Tibial nerve (tissue), 4 donors: ENCODE measurements at regions not wholly inside any gene's neighbourhood (a gene's known extent, or its start where the extent isn't known, plus 50 kb on each side); places are given as distances from the start of the nearest gene placed in this dataset.

Experiments
- DNase-seq, 2 donors: peaks; one replicate each; pipeline ENCODE4 v3.0.0-alpha.2; 2019; ENCODE audit warnings: low spot score in 2 of 2
- H3K27ac ChIP-seq, 4 donors: fragments of 200-600 bp; sonication (generic) in 3 of 4; one replicate each; pipeline ENCODE4 v1.5.1; 2017 to 2019; ENCODE audit warnings: mild to moderate bottlenecking in 1 of 4
- H3K27me3 ChIP-seq, 2 donors: fragments of 200-600 bp; sonication (generic) in 1 of 2; one replicate each; pipeline versions ENCODE4 v1.5.1 to v1.6.0; 2017 to 2019
- H3K36me3 ChIP-seq, 3 donors: fragments of 200-600 bp; sonication (generic); one replicate each; pipeline ENCODE4 v1.5.1; 2018 to 2019
- H3K4me1 ChIP-seq, 4 donors: fragments of 200-600 bp; sonication (generic) in 3 of 4; one replicate each; pipeline ENCODE4 v1.5.1; 2017 to 2019
- H3K4me3 ChIP-seq, 4 donors: fragments of 200-600 bp; sonication (generic) in 3 of 4; one replicate each; pipeline ENCODE4 v1.5.1; 2017 to 2019; ENCODE audit warnings: mild to moderate bottlenecking in 1 of 4, moderate library complexity in 1 of 4
- H3K9me3 ChIP-seq, 4 donors: fragments of 200-600 bp; sonication (generic) in 3 of 4; one replicate each; pipeline ENCODE4 v1.5.1; 2017 to 2019
- EP300 ChIP-seq, 2 donors: sonication (generic); formaldehyde crosslinking; IDR thresholded peaks; one replicate each; pipeline ENCODE4 v1.6.1; 2017; ENCODE audit warnings: antibody characterized with exemption in 2 of 2, mild to moderate bottlenecking in 1 of 2
- POLR2A ChIP-seq, 2 donors: fragments of 450-650 bp; IDR thresholded peaks; one replicate each; pipeline ENCODE4 v1.6.1; 2017; ENCODE audit warnings: antibody characterized with exemption in 2 of 2, mild to moderate bottlenecking in 2 of 2, moderate library complexity in 2 of 2
- WGBS, 2 donors: methylation state at CpG; one replicate each; pipeline ENCODE4 v1.1.5; 2018; 5-methylcytosine and 5-hydroxymethylcytosine counted together
- TF ChIP-seq, protein P1 (sequence below), 5 experiments: fragments of 200-600 bp in 3 of 5; fragments of 450-650 bp in 2 of 5; sonication (generic) in 3 of 5; IDR thresholded peaks; one replicate each; pipeline ENCODE4 v1.5.1; 2016 to 2019; ENCODE audit warnings: antibody characterized with exemption in 5 of 5, mild to moderate bottlenecking in 3 of 5, moderate library complexity in 2 of 5

DNA sequence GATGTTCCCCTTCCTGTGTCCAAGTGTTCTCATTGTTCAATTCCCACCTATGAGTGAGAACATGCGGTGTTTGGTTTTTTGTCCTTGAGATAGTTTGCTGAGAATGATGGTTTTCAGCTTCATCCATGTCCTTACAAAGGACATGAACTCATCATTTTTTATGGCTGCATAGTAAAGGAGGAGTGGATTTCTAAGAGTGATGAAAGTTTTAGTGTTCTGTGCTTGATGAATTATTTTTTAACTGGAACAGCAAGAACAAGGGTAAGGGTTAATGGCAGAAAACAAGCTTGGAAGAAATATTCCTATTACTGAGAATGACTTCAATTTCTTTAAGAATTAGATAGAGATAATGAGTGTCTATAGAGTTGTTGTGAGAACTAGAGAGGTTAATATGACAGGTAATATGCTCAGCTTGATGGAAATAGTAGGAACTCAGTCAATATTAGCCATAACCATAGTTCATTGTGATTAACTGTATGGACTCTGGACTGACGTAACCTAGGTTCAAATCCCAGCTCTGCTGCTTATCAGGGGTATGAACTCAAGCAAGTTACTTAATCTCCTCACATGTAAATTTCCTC is 190.0 kb downstream of the RPS12 start:
- 91 to 97% methylated on average over 2 of the region's 2 CpGs for WGBS, 2 donors
- no peak overlapping the region for H3K4me3 ChIP-seq
- TF ChIP-seq, protein P1, sequence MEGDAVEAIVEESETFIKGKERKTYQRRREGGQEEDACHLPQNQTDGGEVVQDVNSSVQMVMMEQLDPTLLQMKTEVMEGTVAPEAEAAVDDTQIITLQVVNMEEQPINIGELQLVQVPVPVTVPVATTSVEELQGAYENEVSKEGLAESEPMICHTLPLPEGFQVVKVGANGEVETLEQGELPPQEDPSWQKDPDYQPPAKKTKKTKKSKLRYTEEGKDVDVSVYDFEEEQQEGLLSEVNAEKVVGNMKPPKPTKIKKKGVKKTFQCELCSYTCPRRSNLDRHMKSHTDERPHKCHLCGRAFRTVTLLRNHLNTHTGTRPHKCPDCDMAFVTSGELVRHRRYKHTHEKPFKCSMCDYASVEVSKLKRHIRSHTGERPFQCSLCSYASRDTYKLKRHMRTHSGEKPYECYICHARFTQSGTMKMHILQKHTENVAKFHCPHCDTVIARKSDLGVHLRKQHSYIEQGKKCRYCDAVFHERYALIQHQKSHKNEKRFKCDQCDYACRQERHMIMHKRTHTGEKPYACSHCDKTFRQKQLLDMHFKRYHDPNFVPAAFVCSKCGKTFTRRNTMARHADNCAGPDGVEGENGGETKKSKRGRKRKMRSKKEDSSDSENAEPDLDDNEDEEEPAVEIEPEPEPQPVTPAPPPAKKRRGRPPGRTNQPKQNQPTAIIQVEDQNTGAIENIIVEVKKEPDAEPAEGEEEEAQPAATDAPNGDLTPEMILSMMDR (IDR thresholded peaks at IDR 0.05) = no peak
- TF ChIP-seq POLR2A (IDR thresholded peaks at IDR 0.05) (no peak), EP300 (IDR thresholded peaks at IDR 0.05) (no peak)

DNA sequence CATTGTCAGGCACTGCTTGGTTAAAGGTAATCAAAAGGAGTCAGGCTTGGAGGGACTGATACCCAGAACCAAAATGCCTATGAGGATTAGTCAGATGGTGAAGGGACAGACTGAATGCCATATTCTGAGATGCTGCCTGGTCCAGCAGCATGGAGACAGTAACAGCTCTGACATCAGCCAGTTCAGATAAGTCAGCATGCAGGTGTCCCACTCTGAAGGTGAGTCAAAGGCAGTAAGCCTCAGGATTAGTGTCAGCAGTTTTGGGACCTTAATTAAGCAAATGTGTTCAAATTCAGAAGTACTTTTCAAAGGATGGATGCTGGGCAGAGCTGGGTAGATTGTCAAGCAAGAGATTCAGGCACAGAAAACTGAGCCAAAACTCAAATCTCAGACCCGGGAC is 198.4 kb downstream of the RPS12 start:
- TF ChIP-seq, protein P1 (IDR thresholded peaks at IDR 0.05) = no peak
- TF ChIP-seq EP300 (IDR thresholded peaks at IDR 0.05) = no peak
- no peak for TF ChIP-seq POLR2A (IDR thresholded peaks at IDR 0.05)
- Histone ChIP-seq H3K27me3 (no peaks in the 10 kb centered on the region), H3K4me1 (no peaks in the 10 kb centered on the region), H3K36me3 (no peaks in the 10 kb centered on the region), H3K4me3 (no peak overlapping the region), H3K27ac (no peak overlapping the region), H3K9me3 (peaks cover 0 to 3% (median 0%) of the 10 kb centered on the region in 4 donors)
- no peak for DNase-seq
- WGBS, 2 donors = 79 to 81% methylated on average over 1 of the region's 1 CpG

More for the DNA sequence above, 190.0 kb downstream of the RPS12 start:
- Histone ChIP-seq H3K27ac (no peak overlapping the region), H3K36me3 (no peaks in the 10 kb centered on the region), H3K27me3 (no peaks in the 10 kb centered on the region), H3K9me3 (peaks cover 0 to 3% (median 0%) of the 10 kb centered on the region in 4 donors), H3K4me1 (no peaks in the 10 kb centered on the region)
- DNase-seq = no peak

DNA sequence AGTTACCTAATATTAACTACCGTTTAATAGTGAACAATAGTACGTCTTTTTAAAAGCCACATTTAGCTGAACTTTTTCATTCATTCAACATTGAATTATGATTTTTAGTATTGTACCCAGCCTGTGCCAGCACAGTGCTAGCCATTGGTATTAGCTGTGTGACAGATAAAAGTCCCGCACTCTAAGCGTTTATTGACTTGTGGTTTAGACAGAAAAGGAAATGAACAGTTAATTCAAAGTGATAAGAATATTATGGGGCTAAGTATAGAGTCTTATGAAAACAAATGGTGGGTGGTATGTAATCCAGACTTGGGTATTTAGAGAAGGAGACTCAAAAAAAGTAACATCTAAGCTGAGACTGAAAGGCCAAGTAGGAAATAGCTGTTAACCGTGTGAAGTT is 202.3 kb downstream of the RPS12 start:
- Histone ChIP-seq H3K36me3 (no peaks in the 10 kb centered on the region), H3K27me3 (no peaks in the 10 kb centered on the region), H3K4me3 (no peak overlapping the region), H3K27ac (no peak overlapping the region), H3K9me3 (peaks cover 0 to 10% (median 0%) of the 10 kb centered on the region in 4 donors), H3K4me1 (no peaks in the 10 kb centered on the region)
- 79 to 84% methylated on average over 5 of the region's 5 CpGs for WGBS, 2 donors
- DNase-seq = no peak
- TF ChIP-seq EP300 (IDR thresholded peaks at IDR 0.05) = no peak
- TF ChIP-seq, protein P1 (IDR thresholded peaks at IDR 0.05) = no peak

DNA sequence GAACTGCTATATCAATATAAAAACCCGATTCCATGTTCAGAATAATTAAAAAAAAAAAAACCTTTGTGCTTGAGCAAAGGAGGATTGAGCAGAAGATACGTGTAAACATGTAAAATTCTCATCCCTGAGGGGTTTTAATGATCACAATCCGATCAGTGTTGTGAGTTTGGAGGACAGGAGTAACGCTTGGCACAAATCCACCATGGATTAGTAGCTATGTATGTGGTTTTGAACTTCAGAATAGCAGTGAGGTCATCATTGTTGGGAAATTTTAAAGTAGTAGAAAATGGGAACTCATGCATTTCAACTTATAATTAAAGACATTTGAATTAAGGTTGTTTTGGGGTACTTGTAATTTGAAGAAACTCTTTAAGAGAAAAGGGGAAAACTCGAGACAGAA is 203.2 kb downstream of the RPS12 start:
- TF ChIP-seq EP300 (IDR thresholded peaks at IDR 0.05) (no peak), POLR2A (IDR thresholded peaks at IDR 0.05) (no peak)
- TF ChIP-seq, protein P1 (IDR thresholded peaks at IDR 0.05) = no peak

GRCh38 chr6:133026705-133027104 is 212.3 kb downstream of the RPS12 start:
- H3K4me3 ChIP-seq = no peak overlapping the region
- H3K27me3 ChIP-seq = no peaks in the 10 kb centered on the region
- WGBS, 2 donors = no CpG with 5 or more reads among the region's 2 CpGs
- H3K36me3 ChIP-seq = no peaks in the 10 kb centered on the region
- DNase-seq = no peak
- H3K4me1 ChIP-seq = no peaks in the 10 kb centered on the region
- TF ChIP-seq, protein P1 (IDR thresholded peaks at IDR 0.05) = no peak
- no peak for TF ChIP-seq POLR2A (IDR thresholded peaks at IDR 0.05)
- TF ChIP-seq EP300 (IDR thresholded peaks at IDR 0.05) = no peak
- H3K27ac ChIP-seq = no peak overlapping the region
- peaks cover 0 to 11% (median 2%) of the 10 kb centered on the region in 4 donors for H3K9me3 ChIP-seq

More for the DNA sequence above, 203.2 kb downstream of the RPS12 start:
- H3K4me1 ChIP-seq = no peaks in the 10 kb centered on the region
- no peak for DNase-seq
- H3K27ac ChIP-seq = no peak overlapping the region
- 66 to 73% methylated on average over 5 of the region's 5 CpGs for WGBS, 2 donors
- H3K9me3 ChIP-seq = peaks cover 0 to 6% (median 0%) of the 10 kb centered on the region in 4 donors
- H3K36me3 ChIP-seq = no peaks in the 10 kb centered on the region
- H3K27me3 ChIP-seq = no peaks in the 10 kb centered on the region
- no peak overlapping the region for H3K4me3 ChIP-seq
